Breast epithelium (tissue), 4 donors: ENCODE measurements at regions not wholly inside any gene's neighbourhood (a gene's known extent, or its start where the extent isn't known, plus 50 kb on each side); places are given as distances from the start of the nearest gene placed in this dataset.

Experiments
- DNase-seq, 2 donors: peaks; one replicate each; pipeline ENCODE4 v3.0.0-alpha.2; 2019; ENCODE audit warnings: low spot score in 2 of 2
- H3K27ac ChIP-seq, 2 donors: fragments of 200-600 bp; sonication (generic) in 1 of 2; one replicate each; pipeline ENCODE4 v1.5.1; 2016 to 2019; ENCODE audit warnings: mild to moderate bottlenecking in 1 of 2
- H3K27me3 ChIP-seq, 2 donors: fragments of 200-600 bp; sonication (generic) in 1 of 2; one replicate each; pipeline versions ENCODE4 v1.5.1 to v1.6.0; 2017 to 2019; ENCODE audit warnings: control low read depth in 1 of 2, mild to moderate bottlenecking in 1 of 2
- H3K36me3 ChIP-seq: fragments of 200-600 bp; one replicate; pipeline ENCODE4 v1.5.1; 2019
- H3K4me1 ChIP-seq, 2 donors: fragments of 200-600 bp; sonication (generic); one replicate each; pipeline ENCODE4 v1.5.1; 2016 to 2019; ENCODE audit warnings: control low read depth in 1 of 2
- H3K4me3 ChIP-seq, 3 donors: fragments of 200-600 bp; sonication (generic); 1 replicate in 2 of 3; 2 replicates in 1 of 3; pipeline ENCODE4 v1.5.1; 2016 to 2019; ENCODE audit warnings: mild to moderate bottlenecking in 3 of 3, moderate library complexity in 2 of 3
- H3K9me3 ChIP-seq, 2 donors: fragments of 200-600 bp; sonication (generic) in 1 of 2; one replicate each; pipeline ENCODE4 v1.5.1; 2016 to 2019; ENCODE audit warnings: control low read depth in 1 of 2
- POLR2A ChIP-seq: fragments of 450-650 bp; IDR thresholded peaks from one replicate; pipeline ENCODE4 v1.6.1; 2016; ENCODE audit warnings: antibody characterized with exemption, mild to moderate bottlenecking, moderate library complexity
- POLR2AphosphoS5 ChIP-seq, 3 donors: sonication (generic); formaldehyde crosslinking; IDR thresholded peaks; one replicate each; pipeline ENCODE4 v1.6.1; 2017; ENCODE audit warnings: antibody characterized with exemption in 3 of 3
- intact Hi-C: fragments of 100-400 bp; cut with DNase I; formaldehyde crosslinking; loops from one replicate; pipeline ENCODE4 v1.15.1; 2023; ENCODE audit warnings: low total_unique reads
- TF ChIP-seq, protein P1 (sequence below), 3 donors: fragments of 450-650 bp; IDR thresholded peaks; one replicate each; pipeline ENCODE4 v1.5.1; 2016 to 2017; ENCODE audit warnings: antibody characterized with exemption in 3 of 3, mild to moderate bottlenecking in 3 of 3, moderate library complexity in 3 of 3

DNA sequence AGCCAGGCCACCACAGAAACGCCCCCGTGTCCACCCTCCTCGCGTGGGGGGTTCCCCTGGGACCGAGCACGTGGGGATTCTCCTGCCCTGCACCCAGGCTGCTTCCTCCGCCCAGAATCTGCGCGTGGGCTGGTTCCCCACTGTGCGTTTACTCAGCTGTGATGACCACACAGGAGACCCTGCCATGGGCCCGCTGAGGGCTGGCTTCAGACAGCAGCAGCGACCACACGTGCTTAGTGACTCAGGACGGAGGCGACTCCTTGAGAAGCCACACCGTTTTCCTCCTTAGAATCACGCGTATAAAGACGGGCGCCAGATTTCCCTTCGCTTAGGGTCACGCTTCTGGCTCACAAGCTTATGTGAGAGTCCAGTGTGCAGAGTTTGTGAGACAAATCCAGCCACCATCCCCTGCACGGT, 63.9 kb upstream of the PDE10A start:
- Histone ChIP-seq H3K27ac (peak overlapping the region; percentile 9 to 14), H3K4me1 (no peaks in the 10 kb centered on the region), H3K27me3 (no peaks in the 10 kb centered on the region), H3K36me3 (no peaks in the 10 kb centered on the region), H3K4me3 (peak overlapping the region in 2 of 3 donors; percentile 13 to 15), H3K9me3 (no peaks in the 10 kb centered on the region)
- TF ChIP-seq POLR2AphosphoS5 (IDR thresholded peaks at IDR 0.05) (no peak), POLR2A (no peak)
- TF ChIP-seq, protein P1, sequence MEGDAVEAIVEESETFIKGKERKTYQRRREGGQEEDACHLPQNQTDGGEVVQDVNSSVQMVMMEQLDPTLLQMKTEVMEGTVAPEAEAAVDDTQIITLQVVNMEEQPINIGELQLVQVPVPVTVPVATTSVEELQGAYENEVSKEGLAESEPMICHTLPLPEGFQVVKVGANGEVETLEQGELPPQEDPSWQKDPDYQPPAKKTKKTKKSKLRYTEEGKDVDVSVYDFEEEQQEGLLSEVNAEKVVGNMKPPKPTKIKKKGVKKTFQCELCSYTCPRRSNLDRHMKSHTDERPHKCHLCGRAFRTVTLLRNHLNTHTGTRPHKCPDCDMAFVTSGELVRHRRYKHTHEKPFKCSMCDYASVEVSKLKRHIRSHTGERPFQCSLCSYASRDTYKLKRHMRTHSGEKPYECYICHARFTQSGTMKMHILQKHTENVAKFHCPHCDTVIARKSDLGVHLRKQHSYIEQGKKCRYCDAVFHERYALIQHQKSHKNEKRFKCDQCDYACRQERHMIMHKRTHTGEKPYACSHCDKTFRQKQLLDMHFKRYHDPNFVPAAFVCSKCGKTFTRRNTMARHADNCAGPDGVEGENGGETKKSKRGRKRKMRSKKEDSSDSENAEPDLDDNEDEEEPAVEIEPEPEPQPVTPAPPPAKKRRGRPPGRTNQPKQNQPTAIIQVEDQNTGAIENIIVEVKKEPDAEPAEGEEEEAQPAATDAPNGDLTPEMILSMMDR (IDR thresholded peaks at IDR 0.05) = no peak
- intact Hi-C loops = loop anchor here (5.0 kb wide), 1 partner anchor 125 kb away; no protein-coding TSS in a partner anchor
- no peak for DNase-seq

DNA sequence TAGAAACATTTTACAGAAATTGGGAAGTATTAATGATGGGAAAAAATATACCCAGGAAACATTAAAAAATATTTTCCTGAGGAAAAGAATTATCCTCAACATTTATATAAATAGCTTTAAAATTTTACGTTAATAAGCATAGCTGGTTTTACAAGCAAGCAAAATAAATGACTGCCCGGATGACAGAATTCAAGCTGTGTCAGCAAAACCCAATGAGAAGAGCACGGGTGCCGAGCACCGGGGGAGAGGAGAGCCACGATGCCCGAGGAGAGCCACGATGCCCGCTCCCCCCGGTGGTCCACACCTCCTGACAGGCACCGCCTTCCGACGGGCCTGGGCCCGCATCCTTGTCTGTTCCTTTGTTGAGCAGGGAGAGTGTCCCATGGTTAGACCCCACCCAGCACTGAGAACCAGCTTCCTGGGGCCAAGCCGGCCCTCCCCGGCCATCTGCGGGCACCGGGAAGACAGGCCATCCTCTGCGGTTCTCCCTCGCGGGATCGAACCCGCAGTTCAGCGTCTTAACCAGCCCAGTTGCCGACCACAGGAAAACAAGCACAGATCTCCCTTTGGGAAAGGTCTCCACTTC, 63.3 kb upstream of the PDE10A start:
- no peaks in the 10 kb centered on the region for H3K9me3 ChIP-seq
- no peak for DNase-seq
- H3K4me3 ChIP-seq = no peak overlapping the region
- no peak for TF ChIP-seq POLR2AphosphoS5 (IDR thresholded peaks at IDR 0.05)
- TF ChIP-seq, protein P1 (IDR thresholded peaks at IDR 0.05) = no peak
- TF ChIP-seq POLR2A = no peak
- H3K27me3 ChIP-seq = no peaks in the 10 kb centered on the region
- H3K27ac ChIP-seq = peak overlapping the region; percentile 9 to 14
- intact Hi-C loops = loop anchor here (5.0 kb wide), 1 partner anchor 126 kb away; no protein-coding TSS in a partner anchor
- no peaks in the 10 kb centered on the region for H3K4me1 ChIP-seq
- no peaks in the 10 kb centered on the region for H3K36me3 ChIP-seq

DNA sequence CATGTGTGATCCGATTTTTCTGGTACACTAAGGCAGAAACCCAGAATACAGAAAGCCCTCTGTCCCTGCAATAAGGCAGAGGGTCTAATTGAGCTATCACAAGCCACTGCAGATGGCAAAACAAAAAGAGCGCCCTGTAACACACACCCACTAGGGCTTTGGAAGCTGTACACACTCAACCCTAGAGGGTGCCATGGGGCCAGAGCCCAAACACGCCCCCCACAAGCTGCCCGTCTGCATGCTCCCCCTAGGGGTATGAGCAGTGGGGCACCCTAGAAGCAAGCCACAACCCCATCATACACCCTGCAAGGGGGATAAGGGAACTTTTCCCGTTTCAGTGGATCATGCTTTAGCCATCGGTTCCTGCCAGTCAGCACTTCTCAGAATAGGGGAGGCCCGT, 62.2 kb upstream of the PDE10A start:
- TF ChIP-seq, protein P1 (IDR thresholded peaks at IDR 0.05) = no peak
- TF ChIP-seq POLR2AphosphoS5 (IDR thresholded peaks at IDR 0.05) (no peak), POLR2A (no peak)
- DNase-seq = no peak
- intact Hi-C loops = loop anchor here (5.0 kb wide), 1 partner anchor 127 kb away; no protein-coding TSS in a partner anchor

DNA sequence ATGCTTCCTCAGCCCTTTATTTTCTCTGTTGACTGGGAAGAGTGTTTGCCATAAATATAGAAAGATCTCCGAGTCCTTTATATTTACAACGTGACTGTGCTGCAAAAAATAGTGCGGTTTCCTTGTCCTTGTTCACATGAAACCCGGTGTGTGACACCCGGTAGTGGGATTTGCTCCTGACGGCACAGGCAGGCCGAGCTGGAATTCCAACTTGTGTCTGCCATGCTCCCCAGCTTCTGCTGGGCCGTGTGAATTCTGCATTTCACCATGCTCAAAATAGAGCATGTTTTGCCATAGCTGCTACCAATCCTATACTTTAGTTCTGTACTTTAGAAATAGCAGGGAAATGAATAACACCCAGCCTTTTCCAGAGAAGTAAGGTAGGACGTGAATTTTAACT, 60.3 kb upstream of the PDE10A start:
- Histone ChIP-seq H3K36me3 (no peaks in the 10 kb centered on the region), H3K27ac (no peak overlapping the region), H3K9me3 (no peaks in the 10 kb centered on the region), H3K4me3 (no peak overlapping the region), H3K27me3 (no peaks in the 10 kb centered on the region), H3K4me1 (no peaks in the 10 kb centered on the region)
- intact Hi-C loops = no loop called here
- TF ChIP-seq, protein P1 (IDR thresholded peaks at IDR 0.05) = no peak
- no peak for TF ChIP-seq POLR2A
- no peak for TF ChIP-seq POLR2AphosphoS5 (IDR thresholded peaks at IDR 0.05)
- no peak for DNase-seq

More for the DNA sequence above, 62.2 kb upstream of the PDE10A start:
- H3K4me1 ChIP-seq = no peaks in the 10 kb centered on the region
- H3K9me3 ChIP-seq = no peaks in the 10 kb centered on the region
- no peak overlapping the region for H3K4me3 ChIP-seq
- no peaks in the 10 kb centered on the region for H3K27me3 ChIP-seq
- H3K27ac ChIP-seq = no peak overlapping the region
- H3K36me3 ChIP-seq = no peaks in the 10 kb centered on the region

DNA sequence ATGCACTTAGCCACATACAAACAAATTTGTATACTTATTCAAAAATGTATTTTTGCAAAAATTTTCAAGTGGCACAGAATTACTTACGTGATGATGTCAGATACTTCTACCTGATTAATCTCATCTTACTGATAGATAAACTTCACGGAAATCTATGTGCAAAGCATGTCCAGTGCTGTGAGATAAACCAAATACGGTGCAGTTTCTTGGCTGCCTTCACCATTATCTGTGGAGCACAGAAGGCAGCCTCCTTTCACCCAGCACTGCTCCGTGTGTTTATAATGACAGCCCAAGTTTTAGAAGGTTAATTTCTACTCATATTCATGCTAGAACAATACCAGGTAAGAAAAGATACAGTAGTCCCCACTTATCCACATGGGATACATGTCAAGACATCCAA, 59.0 kb upstream of the PDE10A start:
- no peaks in the 10 kb centered on the region for H3K27me3 ChIP-seq
- H3K4me3 ChIP-seq = no peak overlapping the region
- TF ChIP-seq POLR2A = no peak
- no peaks in the 10 kb centered on the region for H3K36me3 ChIP-seq
- no peaks in the 10 kb centered on the region for H3K9me3 ChIP-seq
- H3K27ac ChIP-seq = no peak overlapping the region
- intact Hi-C loops = no loop called here
- no peak for DNase-seq
- no peaks in the 10 kb centered on the region for H3K4me1 ChIP-seq

DNA sequence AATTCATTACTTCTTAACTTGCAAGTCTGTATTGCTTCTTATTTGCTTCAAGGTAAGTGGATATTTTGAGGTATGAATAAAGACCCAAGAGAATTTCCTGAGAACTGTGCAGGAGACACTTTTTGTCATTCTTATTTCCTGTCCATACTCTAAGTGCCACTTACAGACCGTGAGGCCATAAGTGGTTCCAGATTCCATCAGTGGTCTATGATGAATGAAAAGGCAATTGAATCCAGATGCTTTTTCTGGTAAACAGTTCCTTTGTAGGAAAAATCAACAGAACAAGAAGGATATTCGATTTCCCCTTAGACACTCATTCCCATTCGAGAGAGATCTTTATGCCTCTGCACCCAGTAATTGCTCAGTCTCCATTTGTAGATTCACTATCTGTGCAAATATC, 58.3 kb upstream of the PDE10A start:
- TF ChIP-seq POLR2AphosphoS5 (IDR thresholded peaks at IDR 0.05) = no peak
- no peak for TF ChIP-seq POLR2A
- intact Hi-C loops = no loop called here
- Histone ChIP-seq H3K4me1 (no peaks in the 10 kb centered on the region), H3K9me3 (no peaks in the 10 kb centered on the region), H3K27me3 (no peaks in the 10 kb centered on the region), H3K4me3 (no peak overlapping the region), H3K36me3 (no peaks in the 10 kb centered on the region), H3K27ac (no peak overlapping the region)
- no peak for DNase-seq
